ENCODE measurements at regions not wholly inside any gene's neighbourhood (a gene's known extent, or its start where the extent isn't known, plus 50 kb on each side); places are given as distances from the start of the nearest gene placed in this dataset.

DNA sequence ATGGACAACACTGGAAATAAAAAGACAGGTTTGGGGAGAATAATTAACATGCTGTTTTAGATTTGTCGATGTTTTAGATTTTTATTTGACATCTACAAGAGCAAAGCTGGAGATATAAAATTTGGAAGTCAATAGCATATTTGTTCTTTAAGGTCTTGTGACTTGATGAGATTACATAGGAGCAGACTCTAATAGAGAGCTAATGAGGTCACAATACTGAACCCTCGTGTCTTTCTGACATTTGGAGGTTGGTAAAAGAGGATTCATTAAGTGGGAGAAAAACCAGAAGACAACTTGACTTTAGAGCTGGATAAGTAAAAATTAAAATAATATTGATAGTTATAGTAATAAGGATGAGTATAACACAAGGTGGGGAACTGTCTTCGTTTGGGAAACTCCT lies 322.7 kb upstream of the SEMA6A start:
- no peak for DNase-seq (ENCODE audit: low read depth, low spot score)
- BruUV-seq (replicated peaks) = no TSS peak

More for the DNA sequence above, 322.7 kb upstream of the SEMA6A start:
- Histone ChIP-seq H3K27ac (ENCODE audit: insufficient read depth, low read depth, low read length) (no peak overlapping the region), H2AFZ (ENCODE audit: low read depth, low read length) (no peak overlapping the region), H3K4me3 (replicated peaks in 1 of 3; ENCODE audit: insufficient read depth in 1 of 3, low read depth in 1 of 3, low read length in 3 of 3) (no peak overlapping the region), H3K4me2 (ENCODE audit: insufficient read depth, low read length) (no peak overlapping the region), H3K79me2 (ENCODE audit: control insufficient read depth, insufficient read depth, low read length) (no peaks in the 10 kb centered on the region), H4K20me1 (replicated peaks; ENCODE audit: control insufficient read depth, extremely low read depth, insufficient read depth, low read length) (no peaks in the 10 kb centered on the region), H3K9me1 (replicated peaks; ENCODE audit: control insufficient read depth, extremely low read depth, insufficient read depth, low read length) (no peaks in the 10 kb centered on the region), H3K27me3 (ENCODE audit: control insufficient read depth in 2 of 2, insufficient read depth in 2 of 2, low read length in 2 of 2) (no peaks in the 10 kb centered on the region), H3K9ac (replicated peaks; ENCODE audit: extremely low read depth, insufficient read depth, low read length) (no peak overlapping the region), H3K36me3 (ENCODE audit: control insufficient read depth in 2 of 2, extremely low read depth in 1 of 2, insufficient read depth in 2 of 2, low read length in 2 of 2) (no peaks in the 10 kb centered on the region), H3K4me1 (ENCODE audit: control insufficient read depth, extremely low read depth, insufficient read depth, low read length) (no peaks in the 10 kb centered on the region), H3K9me3 (replicated peaks; ENCODE audit: control insufficient read depth, insufficient read depth, low read length) (no peaks in the 10 kb centered on the region)
- ChIA-PET POLR2A (no interaction called here), CTCF (no interaction called here)
- dilution Hi-C loops (cut with MboI; ENCODE audit: extremely low pct_ligation_motif_present, low sequenced_read_pairs) = no loop called here
- no peak for FAIRE-seq
- intact Hi-C loops (cut with micrococcal nuclease) = no loop called here
- TF ChIP-seq, protein P1, sequence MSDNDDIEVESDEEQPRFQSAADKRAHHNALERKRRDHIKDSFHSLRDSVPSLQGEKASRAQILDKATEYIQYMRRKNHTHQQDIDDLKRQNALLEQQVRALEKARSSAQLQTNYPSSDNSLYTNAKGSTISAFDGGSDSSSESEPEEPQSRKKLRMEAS (IDR thresholded peaks at IDR 0.05; ENCODE audit: insufficient read depth, insufficient read length) = no peak
- TF ChIP-seq FOS (IDR thresholded peaks at IDR 0.05; ENCODE audit: borderline replicate concordance, insufficient read depth, low read length) = no peak
- no peak for TF ChIP-seq POLR2A (IDR thresholded peaks at IDR 0.05; ENCODE audit: low read depth, low read length)
- TF ChIP-seq GATA2 (IDR thresholded peaks at IDR 0.05; ENCODE audit: insufficient read depth, insufficient read length, low read depth, low read length) = no peak
- TF ChIP-seq MYC (IDR thresholded peaks at IDR 0.05; ENCODE audit: low read depth, low read length) = no peak
- no peak for TF ChIP-seq JUN (IDR thresholded peaks at IDR 0.05; ENCODE audit: borderline replicate concordance, insufficient read depth, insufficient read length, low read depth)
- no peak for TF ChIP-seq POLR2AphosphoS5 (IDR thresholded peaks at IDR 0.05; ENCODE audit: insufficient read depth, low read depth, low read length)
- TF ChIP-seq, protein P2, sequence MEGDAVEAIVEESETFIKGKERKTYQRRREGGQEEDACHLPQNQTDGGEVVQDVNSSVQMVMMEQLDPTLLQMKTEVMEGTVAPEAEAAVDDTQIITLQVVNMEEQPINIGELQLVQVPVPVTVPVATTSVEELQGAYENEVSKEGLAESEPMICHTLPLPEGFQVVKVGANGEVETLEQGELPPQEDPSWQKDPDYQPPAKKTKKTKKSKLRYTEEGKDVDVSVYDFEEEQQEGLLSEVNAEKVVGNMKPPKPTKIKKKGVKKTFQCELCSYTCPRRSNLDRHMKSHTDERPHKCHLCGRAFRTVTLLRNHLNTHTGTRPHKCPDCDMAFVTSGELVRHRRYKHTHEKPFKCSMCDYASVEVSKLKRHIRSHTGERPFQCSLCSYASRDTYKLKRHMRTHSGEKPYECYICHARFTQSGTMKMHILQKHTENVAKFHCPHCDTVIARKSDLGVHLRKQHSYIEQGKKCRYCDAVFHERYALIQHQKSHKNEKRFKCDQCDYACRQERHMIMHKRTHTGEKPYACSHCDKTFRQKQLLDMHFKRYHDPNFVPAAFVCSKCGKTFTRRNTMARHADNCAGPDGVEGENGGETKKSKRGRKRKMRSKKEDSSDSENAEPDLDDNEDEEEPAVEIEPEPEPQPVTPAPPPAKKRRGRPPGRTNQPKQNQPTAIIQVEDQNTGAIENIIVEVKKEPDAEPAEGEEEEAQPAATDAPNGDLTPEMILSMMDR (IDR thresholded peaks at IDR 0.05; ENCODE audit: extremely low read depth in 1 of 2, insufficient read depth in 1 of 2, low read depth in 1 of 2, low read length in 2 of 2) = no peak
- no peak for TF ChIP-seq EZH2 (IDR thresholded peaks at IDR 0.05; ENCODE audit: borderline replicate concordance, low read depth, low read length, severe bottlenecking)
